MCF 10A (cell line): ENCODE measurements at regions not wholly inside any gene's neighbourhood (a gene's known extent, or its start where the extent isn't known, plus 50 kb on each side); places are given as distances from the start of the nearest gene placed in this dataset.
"Not testable (repeated sequence)": the region's sequence is repeated elsewhere in the genome, so short reads cannot be mapped to it uniquely, and the experiment has no call there.

ENCODE experiments used
- BruUV-seq: library from RNA; stranded (reverse); fragments of 400-500 nt; replicated peaks from 2 replicates; lab custom pipeline; 2021; lab: Mats Ljungman, UMichigan
- CTCF ChIA-PET: fragments of 300-600 bp; sonication (Branson Sonifier 250); formaldehyde crosslinking; extraction: SDS; loops from one replicate; lab custom pipeline; 2021; ENCODE audit warnings: antibody characterized with exemption, inconsistent platforms; lab: Yijun Ruan, JAX
- POLR2A ChIA-PET: fragments of 300-600, 350-650 bp; sonication (Branson Sonifier 250); formaldehyde crosslinking; extraction: SDS; loops from one replicate; lab custom pipeline; 2020; ENCODE audit warnings: antibody characterized with exemption, inconsistent platforms; lab: Yijun Ruan, JAX
- DNase-seq: peaks from one replicate; pipeline ENCODE4 v3.0.0-alpha.2; 2018; ENCODE audit not compliant: unreplicated experiment
- H3K27ac Mint-ChIP-seq: one replicate; pipeline ENCODE4 v1.8.0; 2022; ENCODE audit warnings: mild to moderate bottlenecking, low read depth, mixed read lengths; ENCODE audit not compliant: unreplicated experiment
- H3K27me3 Mint-ChIP-seq: one replicate; pipeline ENCODE4 v1.8.0; 2022; ENCODE audit warnings: mixed read lengths; ENCODE audit not compliant: insufficient read depth, unreplicated experiment
- H3K36me3 Mint-ChIP-seq: one replicate; pipeline ENCODE4 v1.8.0; 2022; ENCODE audit warnings: mild to moderate bottlenecking, moderate library complexity, mixed read lengths; ENCODE audit not compliant: insufficient read depth, unreplicated experiment
- H3K4me1 Mint-ChIP-seq: one replicate; pipeline ENCODE4 v1.8.0; 2022; ENCODE audit warnings: mixed read lengths; ENCODE audit not compliant: insufficient read depth, unreplicated experiment
- H3K4me3 Mint-ChIP-seq: one replicate; pipeline ENCODE4 v1.8.0; 2022; ENCODE audit warnings: mild to moderate bottlenecking, moderate library complexity, mixed read lengths; ENCODE audit not compliant: unreplicated experiment
- H3K9me3 Mint-ChIP-seq: one replicate; pipeline ENCODE4 v1.8.0; 2022; ENCODE audit warnings: mixed read lengths; ENCODE audit not compliant: unreplicated experiment
- CTCF ChIP-seq: fragments of 200-600 bp; IDR thresholded peaks from one replicate; pipeline ENCODE4 v1.8.0; 2022; ENCODE audit warnings: antibody characterized with exemption, mild to moderate bottlenecking; ENCODE audit not compliant: unreplicated experiment
- intact Hi-C: fragments of 100-400 bp; cut with micrococcal nuclease; formaldehyde crosslinking; loops from 2 replicates; pipeline ENCODE4 v1.14.1; 2022

- intact Hi-C loops, result no loop called here
- no peaks in the 10 kb centered on the region for H3K4me1 Mint-ChIP-seq
- TF ChIP-seq CTCF, result no peak
- H3K36me3 Mint-ChIP-seq, result no peaks in the 10 kb centered on the region
- BruUV-seq, result no TSS peak
- no peaks in the 10 kb centered on the region for H3K27me3 Mint-ChIP-seq
- ChIA-PET POLR2A (no interaction called here), CTCF (no interaction called here)
- H3K4me3 Mint-ChIP-seq, result no peak overlapping the region
- H3K9me3 Mint-ChIP-seq, result no peaks in the 10 kb centered on the region
- no peak for DNase-seq
- H3K27ac Mint-ChIP-seq, result no peak overlapping the region
Measured at GRCh38 chr3:118137778-118138177, 896.9 kb downstream of the IGSF11 start.

- BruUV-seq, result no TSS peak
- POLR2A ChIA-PET, result no interaction called here
- no peak overlapping the region for H3K27ac Mint-ChIP-seq
- CTCF ChIA-PET, result no interaction called here
- no peaks in the 10 kb centered on the region for H3K27me3 Mint-ChIP-seq
- H3K4me3 Mint-ChIP-seq, result no peak overlapping the region
- H3K4me1 Mint-ChIP-seq, result no peaks in the 10 kb centered on the region
- intact Hi-C loops, result no loop called here
- TF ChIP-seq CTCF, result no peak
- no peaks in the 10 kb centered on the region for H3K36me3 Mint-ChIP-seq
- no peak for DNase-seq
- no peaks in the 10 kb centered on the region for H3K9me3 Mint-ChIP-seq
Measured at GRCh38 chr3:118144919-118145318, 889.7 kb downstream of the IGSF11 start.

GRCh38 chr3:118146658-118147375 is 887.8 kb downstream of the IGSF11 start:
- ChIA-PET POLR2A (no interaction called here), CTCF (no interaction called here)
- intact Hi-C loops, result no loop called here
- Mint-ChIP-seq H3K9me3 (peaks cover 4% of the 10 kb centered on the region), H3K4me3 (no peak overlapping the region), H3K27me3 (no peaks in the 10 kb centered on the region), H3K27ac (no peak overlapping the region), H3K36me3 (no peaks in the 10 kb centered on the region), H3K4me1 (no peaks in the 10 kb centered on the region)
- BruUV-seq, result no TSS peak
- TF ChIP-seq CTCF, result no peak
- no peak for DNase-seq

- no peaks in the 10 kb centered on the region for H3K36me3 Mint-ChIP-seq
- intact Hi-C loops, result no loop called here
- no peak overlapping the region for H3K4me3 Mint-ChIP-seq
- BruUV-seq, result no TSS peak
- no peak for DNase-seq
- ChIA-PET CTCF (interaction anchor here (0.6 kb wide), 1 partner anchor 478 kb away, joined by 3 read pairs; no protein-coding TSS in a partner anchor), POLR2A (interaction anchor here (0.8 kb wide), 1 partner anchor 74 kb away, joined by 5 read pairs; no protein-coding TSS in a partner anchor)
- H3K27me3 Mint-ChIP-seq, result no peaks in the 10 kb centered on the region
- H3K27ac Mint-ChIP-seq, result no peak overlapping the region
- H3K9me3 Mint-ChIP-seq, result peaks cover 23% of the 10 kb centered on the region
- TF ChIP-seq CTCF, result no peak
- H3K4me1 Mint-ChIP-seq, result no peaks in the 10 kb centered on the region
Measured at GRCh38 chr3:118151164-118151563, 883.5 kb downstream of the IGSF11 start.

- H3K27ac Mint-ChIP-seq, H3K36me3 Mint-ChIP-seq, BruUV-seq, DNase-seq, H3K4me1 Mint-ChIP-seq, POLR2A ChIA-PET, intact Hi-C loops, H3K27me3 Mint-ChIP-seq, H3K4me3 Mint-ChIP-seq, H3K9me3 Mint-ChIP-seq: not testable (repeated sequence)
- CTCF ChIA-PET, result interaction anchor here (0.6 kb wide), 1 partner anchor 45 kb away, joined by 3 read pairs; no protein-coding TSS in a partner anchor
Measured at GRCh38 chr3:118162627-118163588, 871.7 kb downstream of the IGSF11 start.
